ENCODE measurements at regions not wholly inside any gene's neighbourhood (a gene's known extent, or its start where the extent isn't known, plus 50 kb on each side); places are given as distances from the start of the nearest gene placed in this dataset.

DNA sequence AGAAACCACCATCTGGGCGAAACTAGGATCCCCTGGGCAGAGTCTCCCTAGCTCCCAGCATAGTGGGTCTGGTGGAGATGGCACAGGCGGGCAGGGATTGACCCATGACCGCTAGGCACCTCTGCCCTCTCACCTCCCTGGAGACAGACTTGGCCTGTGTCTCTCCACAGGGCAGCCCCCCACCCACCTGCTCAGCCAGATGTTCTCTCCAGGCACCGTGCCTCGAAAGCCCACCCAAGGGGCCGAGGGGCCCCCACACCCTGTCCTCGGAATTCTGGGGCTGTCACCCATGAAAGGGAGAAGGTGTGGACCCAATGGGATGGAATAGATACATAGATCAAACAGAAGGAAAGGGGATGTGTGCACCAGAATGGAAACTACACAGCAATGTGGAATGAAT lies 229.1 kb upstream of the RTL1 start:
- peaks cover 3% of the 10 kb centered on the region; the same call in 1 of the 3 replicates for H3K9me3 Mint-ChIP-seq
- H3K27me3 ChIP-seq (ENCODE audit: insufficient read depth): no peaks in the 10 kb centered on the region
- no peaks in the 10 kb centered on the region for H3F3A ChIP-seq (replicated peaks; ENCODE audit: low read depth)

More for the DNA sequence above, 229.1 kb upstream of the RTL1 start:
- Mint-ChIP-seq H3K27me3 (ENCODE audit: insufficient read depth, low read depth, poor library complexity) (peaks cover 11% of the 10 kb centered on the region), H3K27ac (no peak overlapping the region), H3K4me1 (peaks cover 5% of the 10 kb centered on the region; the same call in 1 of the 3 replicates), H3K36me3 (ENCODE audit: low read depth) (no peaks in the 10 kb centered on the region), H3K4me3 (no peak overlapping the region)
- DNase-seq (ENCODE audit: low spot score): no peak
- TF ChIP-seq EZH2phosphoT487 (IDR thresholded peaks at IDR 0.05; ENCODE audit: unreplicated experiment) (no peak), ZNF331 (CRISPR knock-in tag; IDR thresholded peaks at IDR 0.05; ENCODE audit: low read depth) (no peak), POLR2AphosphoS5 (IDR thresholded peaks at IDR 0.05; ENCODE audit: low read depth) (no peak), NANOG (IDR thresholded peaks at IDR 0.05; ENCODE audit: borderline replicate concordance) (no peak), EZH2 (IDR thresholded peaks at IDR 0.05; ENCODE audit: low read depth, unreplicated experiment) (no peak)
- TF ChIP-seq, protein P1, sequence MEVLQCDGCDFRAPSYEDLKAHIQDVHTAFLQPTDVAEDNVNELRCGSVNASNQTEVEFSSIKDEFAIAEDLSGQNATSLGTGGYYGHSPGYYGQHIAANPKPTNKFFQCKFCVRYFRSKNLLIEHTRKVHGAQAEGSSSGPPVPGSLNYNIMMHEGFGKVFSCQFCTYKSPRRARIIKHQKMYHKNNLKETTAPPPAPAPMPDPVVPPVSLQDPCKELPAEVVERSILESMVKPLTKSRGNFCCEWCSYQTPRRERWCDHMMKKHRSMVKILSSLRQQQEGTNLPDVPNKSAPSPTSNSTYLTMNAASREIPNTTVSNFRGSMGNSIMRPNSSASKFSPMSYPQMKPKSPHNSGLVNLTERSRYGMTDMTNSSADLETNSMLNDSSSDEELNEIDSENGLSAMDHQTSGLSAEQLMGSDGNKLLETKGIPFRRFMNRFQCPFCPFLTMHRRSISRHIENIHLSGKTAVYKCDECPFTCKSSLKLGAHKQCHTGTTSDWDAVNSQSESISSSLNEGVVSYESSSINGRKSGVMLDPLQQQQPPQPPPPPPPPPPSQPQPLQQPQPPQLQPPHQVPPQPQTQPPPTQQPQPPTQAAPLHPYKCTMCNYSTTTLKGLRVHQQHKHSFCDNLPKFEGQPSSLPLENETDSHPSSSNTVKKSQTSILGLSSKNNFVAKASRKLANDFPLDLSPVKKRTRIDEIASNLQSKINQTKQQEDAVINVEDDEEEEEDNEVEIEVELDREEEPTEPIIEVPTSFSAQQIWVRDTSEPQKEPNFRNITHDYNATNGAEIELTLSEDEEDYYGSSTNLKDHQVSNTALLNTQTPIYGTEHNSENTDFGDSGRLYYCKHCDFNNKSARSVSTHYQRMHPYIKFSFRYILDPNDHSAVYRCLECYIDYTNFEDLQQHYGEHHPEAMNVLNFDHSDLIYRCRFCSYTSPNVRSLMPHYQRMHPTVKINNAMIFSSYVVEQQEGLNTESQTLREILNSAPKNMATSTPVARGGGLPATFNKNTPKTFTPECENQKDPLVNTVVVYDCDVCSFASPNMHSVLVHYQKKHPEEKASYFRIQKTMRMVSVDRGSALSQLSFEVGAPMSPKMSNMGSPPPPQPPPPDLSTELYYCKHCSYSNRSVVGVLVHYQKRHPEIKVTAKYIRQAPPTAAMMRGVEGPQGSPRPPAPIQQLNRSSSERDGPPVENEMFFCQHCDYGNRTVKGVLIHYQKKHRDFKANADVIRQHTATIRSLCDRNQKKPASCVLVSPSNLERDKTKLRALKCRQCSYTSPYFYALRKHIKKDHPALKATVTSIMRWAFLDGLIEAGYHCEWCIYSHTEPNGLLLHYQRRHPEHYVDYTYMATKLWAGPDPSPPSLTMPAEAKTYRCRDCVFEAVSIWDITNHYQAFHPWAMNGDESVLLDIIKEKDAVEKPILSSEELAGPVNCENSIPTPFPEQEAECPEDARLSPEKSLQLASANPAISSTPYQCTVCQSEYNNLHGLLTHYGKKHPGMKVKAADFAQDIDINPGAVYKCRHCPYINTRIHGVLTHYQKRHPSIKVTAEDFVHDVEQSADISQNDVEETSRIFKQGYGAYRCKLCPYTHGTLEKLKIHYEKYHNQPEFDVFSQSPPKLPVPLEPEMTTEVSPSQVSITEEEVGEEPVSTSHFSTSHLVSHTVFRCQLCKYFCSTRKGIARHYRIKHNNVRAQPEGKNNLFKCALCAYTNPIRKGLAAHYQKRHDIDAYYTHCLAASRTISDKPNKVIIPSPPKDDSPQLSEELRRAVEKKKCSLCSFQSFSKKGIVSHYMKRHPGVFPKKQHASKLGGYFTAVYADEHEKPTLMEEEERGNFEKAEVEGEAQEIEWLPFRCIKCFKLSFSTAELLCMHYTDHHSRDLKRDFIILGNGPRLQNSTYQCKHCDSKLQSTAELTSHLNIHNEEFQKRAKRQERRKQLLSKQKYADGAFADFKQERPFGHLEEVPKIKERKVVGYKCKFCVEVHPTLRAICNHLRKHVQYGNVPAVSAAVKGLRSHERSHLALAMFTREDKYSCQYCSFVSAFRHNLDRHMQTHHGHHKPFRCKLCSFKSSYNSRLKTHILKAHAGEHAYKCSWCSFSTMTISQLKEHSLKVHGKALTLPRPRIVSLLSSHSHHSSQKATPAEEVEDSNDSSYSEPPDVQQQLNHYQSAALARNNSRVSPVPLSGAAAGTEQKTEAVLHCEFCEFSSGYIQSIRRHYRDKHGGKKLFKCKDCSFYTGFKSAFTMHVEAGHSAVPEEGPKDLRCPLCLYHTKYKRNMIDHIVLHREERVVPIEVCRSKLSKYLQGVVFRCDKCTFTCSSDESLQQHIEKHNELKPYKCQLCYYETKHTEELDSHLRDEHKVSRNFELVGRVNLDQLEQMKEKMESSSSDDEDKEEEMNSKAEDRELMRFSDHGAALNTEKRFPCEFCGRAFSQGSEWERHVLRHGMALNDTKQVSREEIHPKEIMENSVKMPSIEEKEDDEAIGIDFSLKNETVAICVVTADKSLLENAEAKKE (CRISPR knock-in tag; IDR thresholded peaks at IDR 0.05): no peak
- TF ChIP-seq, protein P2, sequence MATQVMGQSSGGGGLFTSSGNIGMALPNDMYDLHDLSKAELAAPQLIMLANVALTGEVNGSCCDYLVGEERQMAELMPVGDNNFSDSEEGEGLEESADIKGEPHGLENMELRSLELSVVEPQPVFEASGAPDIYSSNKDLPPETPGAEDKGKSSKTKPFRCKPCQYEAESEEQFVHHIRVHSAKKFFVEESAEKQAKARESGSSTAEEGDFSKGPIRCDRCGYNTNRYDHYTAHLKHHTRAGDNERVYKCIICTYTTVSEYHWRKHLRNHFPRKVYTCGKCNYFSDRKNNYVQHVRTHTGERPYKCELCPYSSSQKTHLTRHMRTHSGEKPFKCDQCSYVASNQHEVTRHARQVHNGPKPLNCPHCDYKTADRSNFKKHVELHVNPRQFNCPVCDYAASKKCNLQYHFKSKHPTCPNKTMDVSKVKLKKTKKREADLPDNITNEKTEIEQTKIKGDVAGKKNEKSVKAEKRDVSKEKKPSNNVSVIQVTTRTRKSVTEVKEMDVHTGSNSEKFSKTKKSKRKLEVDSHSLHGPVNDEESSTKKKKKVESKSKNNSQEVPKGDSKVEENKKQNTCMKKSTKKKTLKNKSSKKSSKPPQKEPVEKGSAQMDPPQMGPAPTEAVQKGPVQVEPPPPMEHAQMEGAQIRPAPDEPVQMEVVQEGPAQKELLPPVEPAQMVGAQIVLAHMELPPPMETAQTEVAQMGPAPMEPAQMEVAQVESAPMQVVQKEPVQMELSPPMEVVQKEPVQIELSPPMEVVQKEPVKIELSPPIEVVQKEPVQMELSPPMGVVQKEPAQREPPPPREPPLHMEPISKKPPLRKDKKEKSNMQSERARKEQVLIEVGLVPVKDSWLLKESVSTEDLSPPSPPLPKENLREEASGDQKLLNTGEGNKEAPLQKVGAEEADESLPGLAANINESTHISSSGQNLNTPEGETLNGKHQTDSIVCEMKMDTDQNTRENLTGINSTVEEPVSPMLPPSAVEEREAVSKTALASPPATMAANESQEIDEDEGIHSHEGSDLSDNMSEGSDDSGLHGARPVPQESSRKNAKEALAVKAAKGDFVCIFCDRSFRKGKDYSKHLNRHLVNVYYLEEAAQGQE (IDR thresholded peaks at IDR 0.05; ENCODE audit: unreplicated experiment): no peak
- ATAC-seq: no peak
- H4K20me1 ChIP-seq (replicated peaks; ENCODE audit: insufficient read depth): no peaks in the 10 kb centered on the region
- H3K4me3 ChIP-seq: no peak overlapping the region
- no peaks in the 10 kb centered on the region for H3K9me2 ChIP-seq (ENCODE audit: insufficient read depth)
- no peaks in the 10 kb centered on the region for H3K4me1 ChIP-seq (ENCODE audit: insufficient read depth)
- no peak overlapping the region for H3K27ac ChIP-seq (ENCODE audit: low read depth)
- no peaks in the 10 kb centered on the region for H3K36me3 ChIP-seq (ENCODE audit: insufficient read depth)
- H2AFZ ChIP-seq: no peak overlapping the region
- no peaks in the 10 kb centered on the region for H3K79me2 ChIP-seq (replicated peaks; ENCODE audit: insufficient read depth)
- H3K4me2 ChIP-seq: no peak overlapping the region
